HG03175 (cell line): ENCODE measurements at regions not wholly inside any gene's neighbourhood (a gene's known extent, or its start where the extent isn't known, plus 50 kb on each side); places are given as distances from the start of the nearest gene placed in this dataset.

Experiments
- ATAC-seq: cut with Tn5 transposase; IDR thresholded peaks from one replicate; pipeline ENCODE4 v1.9.1; 2021; ENCODE audit warnings: mild to moderate bottlenecking, moderate library complexity; ENCODE audit not compliant: unreplicated experiment

GRCh38 chr3:157815739-157816138 lies 290.5 kb downstream of the SHOX2 start:
- no peak for ATAC-seq

- ATAC-seq, result no peak
Observed at GRCh38 chr3:157810924-157811718, 295.1 kb downstream of the SHOX2 start.

DNA sequence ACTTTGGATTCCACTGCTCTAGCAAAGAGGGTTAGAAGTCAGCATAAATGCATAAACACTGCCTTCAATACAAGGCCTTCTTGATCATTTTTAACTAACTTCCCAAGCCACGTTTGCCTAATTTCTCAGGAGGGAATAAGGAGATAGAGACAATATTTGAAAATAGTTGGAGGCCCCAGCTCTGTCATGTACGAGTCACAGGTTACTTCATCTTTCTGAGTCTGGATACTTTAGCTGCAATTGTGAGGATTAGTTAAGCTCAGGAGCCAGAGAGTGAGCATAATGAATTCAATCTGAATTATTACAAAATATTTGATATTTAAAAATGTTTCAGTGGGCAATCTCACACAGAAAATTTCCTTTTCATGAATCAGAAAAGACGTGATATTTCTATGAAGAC lies 298.9 kb downstream of the SHOX2 start:
- no peak for ATAC-seq

DNA sequence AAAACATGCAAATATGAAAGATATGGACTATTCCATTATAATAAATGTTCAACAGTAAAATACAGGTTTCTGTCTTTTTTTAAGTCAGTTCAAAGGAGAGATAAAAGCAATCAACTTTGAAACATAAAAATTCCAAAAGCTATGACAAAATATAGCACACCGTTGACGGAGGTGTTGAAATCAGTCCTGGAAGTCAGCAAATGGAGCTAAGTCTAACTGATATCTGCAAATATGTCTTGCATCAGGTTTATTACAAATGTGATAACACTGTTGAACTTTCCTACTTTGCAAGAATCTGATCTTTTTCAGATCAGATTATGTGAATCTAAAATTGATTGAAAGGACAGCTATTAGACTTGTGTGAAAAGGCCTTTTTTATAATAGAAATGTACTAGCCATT lies 300.7 kb downstream of the SHOX2 start:
- no peak for ATAC-seq

- ATAC-seq, result no peak
Observed at GRCh38 chr3:157794771-157795170, 291.6 kb upstream of the VEPH1 start.

GRCh38 chr3:157793745-157794144 lies 290.5 kb upstream of the VEPH1 start:
- no peak for ATAC-seq

- no peak for ATAC-seq
Observed at GRCh38 chr3:157789162-157789561, 285.9 kb upstream of the VEPH1 start.

DNA sequence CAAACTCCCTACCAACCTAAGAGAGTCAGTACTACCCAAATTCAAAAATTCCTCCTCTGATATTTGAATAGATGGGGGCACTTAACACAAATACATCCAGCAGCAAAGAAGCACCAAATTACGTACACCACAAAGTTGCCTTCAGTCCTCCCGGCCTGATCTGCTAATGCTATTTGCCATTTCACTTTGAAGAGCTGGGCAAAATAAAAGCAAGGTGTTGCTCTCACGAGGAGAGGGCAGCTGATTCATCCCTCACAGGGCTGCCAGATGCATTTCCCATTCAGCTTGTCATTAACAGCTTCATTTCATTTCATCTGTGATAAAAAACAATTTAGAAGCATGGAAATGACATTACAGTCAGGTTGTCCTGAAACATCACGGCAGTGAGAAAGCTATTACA lies 283.4 kb upstream of the VEPH1 start:
- no peak for ATAC-seq

DNA sequence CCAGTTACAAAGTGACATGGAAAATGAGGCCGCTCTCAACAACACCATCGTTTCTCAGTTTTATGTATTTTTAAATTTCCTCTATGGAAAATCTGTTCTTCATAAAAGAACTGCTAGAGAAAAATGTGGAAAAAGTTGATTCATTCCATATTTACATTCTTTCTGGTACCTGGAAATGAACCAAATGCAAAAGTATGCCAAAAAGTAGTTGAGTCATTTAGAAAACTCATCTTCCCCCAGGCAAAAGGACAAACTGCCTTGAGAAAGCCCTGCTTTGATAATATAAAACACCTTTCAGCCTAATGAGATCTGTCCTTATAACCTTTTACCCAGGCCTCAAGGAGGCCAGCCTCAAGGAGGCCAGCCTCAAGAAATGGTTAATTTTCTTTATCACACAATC lies 283.0 kb upstream of the VEPH1 start:
- ATAC-seq, result no peak

DNA sequence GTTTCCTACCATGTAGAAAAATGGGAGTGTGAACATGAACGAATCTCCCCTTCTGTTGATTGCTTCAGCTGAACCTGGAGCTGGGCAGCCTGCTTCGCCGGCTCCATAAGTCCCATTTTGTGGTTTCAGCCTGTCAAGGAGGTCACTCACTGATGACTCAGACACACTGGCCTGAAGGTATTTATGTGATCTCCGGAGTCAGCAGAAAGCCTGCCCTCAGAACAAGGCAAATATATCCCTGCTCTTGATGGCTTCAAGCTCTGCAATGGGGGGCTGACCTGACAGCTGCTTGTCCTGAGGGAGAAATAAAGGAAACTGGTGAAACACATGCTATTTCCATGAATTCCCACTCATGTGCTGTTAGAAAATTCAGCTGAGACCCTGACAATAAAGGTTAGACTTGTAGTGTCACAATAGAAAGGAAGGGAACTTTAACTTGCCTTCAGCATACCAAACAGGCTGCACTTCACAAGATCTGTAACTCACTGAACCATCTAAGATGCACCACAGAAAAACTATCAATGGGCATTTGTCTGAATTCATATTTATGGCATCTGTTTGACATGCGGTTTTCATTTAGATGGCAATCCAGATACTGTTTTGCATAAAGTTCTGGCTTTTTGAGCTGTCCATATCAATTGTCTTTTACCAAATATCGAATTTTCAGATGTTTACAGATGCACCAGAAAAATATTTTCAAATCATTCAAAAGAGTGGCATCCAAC lies 282.0 kb upstream of the VEPH1 start:
- no peak for ATAC-seq

GRCh38 chr3:157782236-157782635 lies 279.0 kb upstream of the VEPH1 start:
- no peak for ATAC-seq

GRCh38 chr3:157776861-157777260 lies 273.6 kb upstream of the VEPH1 start:
- no peak for ATAC-seq

- ATAC-seq, result no peak
Observed at GRCh38 chr3:157775446-157775845, 272.2 kb upstream of the VEPH1 start.

GRCh38 chr3:157769378-157769777 lies 266.2 kb upstream of the VEPH1 start:
- ATAC-seq, result no peak

DNA sequence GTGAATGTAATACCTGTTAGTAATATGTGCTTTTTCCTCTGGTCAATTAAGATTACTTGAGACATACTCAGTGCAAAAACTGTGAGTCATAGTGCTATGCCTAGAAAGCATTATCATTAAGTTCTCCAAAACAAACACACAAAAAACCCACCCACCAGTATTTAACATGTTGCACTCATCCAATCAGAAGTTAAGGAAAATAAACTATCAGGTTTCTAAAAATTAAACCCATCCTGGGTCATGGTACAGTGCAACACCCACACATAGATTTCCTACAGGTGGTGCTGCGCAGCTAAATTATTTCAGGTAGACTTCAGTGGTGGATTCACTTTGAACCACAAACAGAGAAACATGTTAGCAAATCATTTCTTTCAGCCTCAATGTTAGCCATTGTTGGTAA lies 264.4 kb upstream of the VEPH1 start:
- ATAC-seq, result no peak

- ATAC-seq, result no peak
Observed at GRCh38 chr3:157763644-157764043, 260.4 kb upstream of the VEPH1 start.

DNA sequence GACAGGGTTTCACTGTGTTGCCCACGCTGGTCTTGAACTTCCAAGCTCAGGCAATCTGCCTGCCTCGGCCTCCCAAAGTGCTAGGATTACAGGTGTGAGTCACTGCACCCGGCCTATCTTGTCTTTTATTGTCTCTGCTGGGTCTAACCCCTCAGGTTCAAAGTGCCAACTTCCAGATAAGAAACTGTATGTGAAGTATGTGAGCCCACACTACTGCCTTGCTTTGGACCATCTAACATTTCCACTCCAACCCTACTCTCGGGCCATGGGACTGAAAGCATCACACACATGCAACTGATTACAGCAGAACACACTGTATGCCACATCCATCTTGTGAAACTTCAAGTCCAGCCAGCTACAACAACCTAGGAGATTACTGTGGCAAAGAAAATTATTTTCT lies 256.1 kb upstream of the VEPH1 start:
- no peak for ATAC-seq

DNA sequence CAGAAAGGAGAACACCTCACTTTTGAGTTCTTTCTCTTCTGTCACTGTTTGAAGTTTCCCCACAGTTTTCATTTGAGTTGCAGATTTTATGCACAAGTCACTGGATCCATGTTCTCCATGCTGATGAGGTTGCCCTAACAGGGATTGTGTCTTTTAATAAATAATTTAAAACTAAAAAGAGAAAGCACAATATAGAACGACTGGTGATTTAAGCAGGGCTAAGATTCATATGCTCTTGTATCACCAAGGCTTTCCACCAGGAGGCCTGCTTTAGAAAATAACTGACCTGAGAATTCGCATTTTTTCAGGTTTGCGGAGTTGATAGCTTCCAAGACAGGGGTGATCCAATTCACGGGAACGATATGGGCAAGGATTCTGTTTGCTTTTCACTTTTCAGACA lies 252.0 kb upstream of the VEPH1 start:
- no peak for ATAC-seq

- ATAC-seq, result no peak
Observed at GRCh38 chr3:157754451-157754850, 251.2 kb upstream of the VEPH1 start.

DNA sequence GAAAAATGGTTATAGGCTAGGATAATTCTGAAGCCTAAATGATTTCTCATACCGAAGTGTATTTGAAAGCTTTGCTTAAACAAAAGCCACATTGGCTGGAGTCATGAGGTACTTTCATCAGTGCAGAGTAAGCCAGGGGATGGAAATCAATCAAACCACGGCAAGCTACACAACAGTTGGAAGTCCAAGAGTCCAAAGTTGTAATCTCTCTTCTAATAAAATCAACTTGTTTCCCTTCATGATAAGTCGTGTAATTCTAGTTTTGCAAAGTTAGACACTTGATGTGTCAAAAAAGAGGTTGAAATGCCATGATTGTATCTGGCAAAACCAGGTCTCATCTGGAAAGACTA lies 250.5 kb upstream of the VEPH1 start:
- ATAC-seq, result no peak

DNA sequence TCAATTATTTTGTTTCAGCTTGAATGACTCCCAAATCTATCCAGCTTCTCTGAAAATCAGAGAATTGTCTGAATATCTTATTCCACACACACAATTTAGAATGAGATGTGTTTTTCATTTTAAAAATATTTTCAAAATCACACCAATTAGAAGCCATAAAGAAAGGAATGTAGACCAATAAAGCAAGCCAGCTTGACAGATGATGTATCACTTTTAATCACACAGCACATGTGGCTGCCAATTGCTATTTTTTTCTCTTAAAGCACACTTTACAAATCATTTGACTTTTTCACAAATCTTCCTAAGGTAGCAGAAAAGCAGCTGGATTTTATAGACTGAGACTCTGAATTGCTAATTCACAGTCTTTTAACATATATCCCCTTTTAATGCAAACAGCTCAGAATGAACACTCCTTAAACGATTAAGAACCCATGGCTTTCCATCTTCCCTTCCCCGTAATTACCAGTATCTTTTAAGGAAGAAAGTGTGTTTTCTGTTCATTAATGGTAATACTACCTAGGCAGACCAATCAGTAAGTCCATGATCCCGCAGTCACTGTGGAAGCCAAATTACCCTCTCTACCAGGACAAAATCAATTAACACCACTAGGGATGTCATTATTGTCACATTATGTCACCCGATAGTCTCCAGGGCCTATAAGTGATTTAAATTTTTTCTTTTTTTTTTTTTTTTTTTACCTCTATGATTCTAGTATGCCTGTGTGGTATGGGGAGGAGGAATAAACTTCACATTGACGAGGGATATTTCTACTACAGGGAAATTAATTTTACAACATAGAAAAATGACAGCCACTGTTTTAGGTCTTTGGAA lies 250.0 kb upstream of the VEPH1 start:
- no peak for ATAC-seq

GRCh38 chr3:157752554-157752953 lies 249.3 kb upstream of the VEPH1 start:
- ATAC-seq, result no peak
